ENCODE measurements at regions not wholly inside any gene's neighbourhood (a gene's known extent, or its start where the extent isn't known, plus 50 kb on each side); places are given as distances from the start of the nearest gene placed in this dataset.
"Not testable (repeated sequence)": the region's sequence is repeated elsewhere in the genome, so short reads cannot be mapped to it uniquely, and the experiment has no call there.

- no peak for DNase-seq
These were observed 616.9 kb upstream of the GHITM start for GRCh38 chr10:83522456-83522855.

- peak; percentile 32 for DNase-seq
These were observed 616.4 kb upstream of the GHITM start for GRCh38 chr10:83522881-83523386.

GRCh38 chr10:83527934-83528333, 611.4 kb upstream of the GHITM start:
- DNase-seq = no peak

GRCh38 chr10:83533290-83533689, 606.0 kb upstream of the GHITM start:
- DNase-seq = no peak

- no peak for DNase-seq
These were observed 602.9 kb upstream of the GHITM start for GRCh38 chr10:83536426-83536825.

- DNase-seq = no peak
These were observed 601.3 kb upstream of the GHITM start for GRCh38 chr10:83538047-83538446.

- peak; percentile 85 for DNase-seq
These were observed 599.6 kb upstream of the GHITM start for GRCh38 chr10:83539528-83540308.

GRCh38 chr10:83541046-83541445, 598.3 kb upstream of the GHITM start:
- DNase-seq = no peak

GRCh38 chr10:83542774-83543411, 596.4 kb upstream of the GHITM start:
- peak; percentile 55 for DNase-seq

- DNase-seq = peak; percentile 13
These were observed 595.4 kb upstream of the GHITM start for GRCh38 chr10:83543691-83544462.

GRCh38 chr10:83545901-83546391, 593.4 kb upstream of the GHITM start:
- DNase-seq = peak; percentile 45

- not testable (repeated sequence) for DNase-seq
These were observed 588.1 kb upstream of the GHITM start for GRCh38 chr10:83551190-83551589.

GRCh38 chr10:83553366-83553765, 585.9 kb upstream of the GHITM start:
- DNase-seq = no peak

GRCh38 chr10:83555264-83555663, 584.0 kb upstream of the GHITM start:
- DNase-seq = no peak

- DNase-seq = no peak
These were observed 576.9 kb upstream of the GHITM start for GRCh38 chr10:83562381-83562780.

- DNase-seq = no peak
These were observed 574.3 kb upstream of the GHITM start for GRCh38 chr10:83564889-83565588.

GRCh38 chr10:83572036-83572435, 567.3 kb upstream of the GHITM start:
- no peak for DNase-seq

- DNase-seq = no peak
These were observed 564.5 kb upstream of the GHITM start for GRCh38 chr10:83574770-83575169.

- DNase-seq = no peak
These were observed 561.9 kb upstream of the GHITM start for GRCh38 chr10:83577421-83577820.

- DNase-seq = no peak
These were observed 558.8 kb upstream of the GHITM start for GRCh38 chr10:83580373-83581012.

GRCh38 chr10:83582407-83583095, 556.8 kb upstream of the GHITM start:
- DNase-seq = no peak

GRCh38 chr10:83585686-83586085, 553.6 kb upstream of the GHITM start:
- no peak for DNase-seq
